ENCODE measurements at regions not wholly inside any gene's neighbourhood (a gene's known extent, or its start where the extent isn't known, plus 50 kb on each side); places are given as distances from the start of the nearest gene placed in this dataset.
"Not testable (repeated sequence)": the region's sequence is repeated elsewhere in the genome, so short reads cannot be mapped to it uniquely, and the experiment has no call there.

GRCh38 chr13:83162493-83162892 lies 719.8 kb downstream of the SLITRK1 start:
- Histone ChIP-seq H3K4me3 (ENCODE audit: low read length in 2 of 2) (no peak overlapping the region), H3K36me3 (ENCODE audit: control insufficient read depth in 2 of 2, insufficient read depth in 2 of 2, low read length in 1 of 2) (no peaks in the 10 kb centered on the region), H3K4me1 (ENCODE audit: control insufficient read depth in 2 of 2, insufficient read depth in 2 of 2, low read length in 2 of 2) (no peaks in the 10 kb centered on the region), H3K27me3 (ENCODE audit: control insufficient read depth in 2 of 2, insufficient read depth in 1 of 2, low read length in 1 of 2) (no peaks in the 10 kb centered on the region), H3K27ac (ENCODE audit: low read depth in 1 of 2, low read length in 1 of 2) (no peak overlapping the region), H3K9me3 (ENCODE audit: control insufficient read depth in 2 of 2, insufficient read depth in 1 of 2, low read length in 1 of 2) (peaks cover 0 to 3% of the 10 kb centered on the region in 2 donors)
- WGBS = 38% methylated on average over 2 of the region's 2 CpGs
- peak in 2 of 9 donors; percentile 2 to 20 for DNase-seq (ENCODE audit: low read depth in 6 of 9, low spot score in 9 of 9)

GRCh38 chr13:83153848-83154247 lies 728.4 kb downstream of the SLITRK1 start:
- 23% methylated on average over 2 of the region's 2 CpGs for WGBS
- Histone ChIP-seq H3K4me3 (ENCODE audit: low read length in 2 of 2) (no peak overlapping the region), H3K4me1 (ENCODE audit: control insufficient read depth in 2 of 2, insufficient read depth in 2 of 2, low read length in 2 of 2) (no peaks in the 10 kb centered on the region), H3K36me3 (ENCODE audit: control insufficient read depth in 2 of 2, insufficient read depth in 2 of 2, low read length in 1 of 2) (no peaks in the 10 kb centered on the region), H3K27me3 (ENCODE audit: control insufficient read depth in 2 of 2, insufficient read depth in 1 of 2, low read length in 1 of 2) (no peaks in the 10 kb centered on the region), H3K9me3 (ENCODE audit: control insufficient read depth in 2 of 2, insufficient read depth in 1 of 2, low read length in 1 of 2) (no peaks in the 10 kb centered on the region), H3K27ac (ENCODE audit: low read depth in 1 of 2, low read length in 1 of 2) (no peak overlapping the region)
- no peak for DNase-seq (ENCODE audit: low read depth in 6 of 9, low spot score in 9 of 9)

- Histone ChIP-seq H3K27me3 (ENCODE audit: control insufficient read depth in 2 of 2, insufficient read depth in 1 of 2, low read length in 1 of 2) (no peaks in the 10 kb centered on the region), H3K9me3 (ENCODE audit: control insufficient read depth in 2 of 2, insufficient read depth in 1 of 2, low read length in 1 of 2) (no peaks in the 10 kb centered on the region), H3K27ac (ENCODE audit: low read depth in 1 of 2, low read length in 1 of 2) (no peak overlapping the region), H3K36me3 (ENCODE audit: control insufficient read depth in 2 of 2, insufficient read depth in 2 of 2, low read length in 1 of 2) (no peaks in the 10 kb centered on the region), H3K4me3 (ENCODE audit: low read length in 2 of 2) (no peak overlapping the region), H3K4me1 (ENCODE audit: control insufficient read depth in 2 of 2, insufficient read depth in 2 of 2, low read length in 2 of 2) (no peaks in the 10 kb centered on the region)
- 98% methylated on average over 1 of the region's 1 CpG for WGBS
- DNase-seq (ENCODE audit: low read depth in 6 of 9, low spot score in 9 of 9) = no peak
Observed at GRCh38 chr13:83151308-83151660, 731.0 kb downstream of the SLITRK1 start.

- Histone ChIP-seq H3K4me1 (ENCODE audit: control insufficient read depth in 2 of 2, insufficient read depth in 2 of 2, low read length in 2 of 2) (no peaks in the 10 kb centered on the region), H3K27ac (ENCODE audit: low read depth in 1 of 2, low read length in 1 of 2) (no peak overlapping the region), H3K4me3 (ENCODE audit: low read length in 2 of 2) (no peak overlapping the region), H3K36me3 (ENCODE audit: control insufficient read depth in 2 of 2, insufficient read depth in 2 of 2, low read length in 1 of 2) (no peaks in the 10 kb centered on the region), H3K9me3 (ENCODE audit: control insufficient read depth in 2 of 2, insufficient read depth in 1 of 2, low read length in 1 of 2) (no peaks in the 10 kb centered on the region), H3K27me3 (ENCODE audit: control insufficient read depth in 2 of 2, insufficient read depth in 1 of 2, low read length in 1 of 2) (no peaks in the 10 kb centered on the region)
- no peak for DNase-seq (ENCODE audit: low read depth in 6 of 9, low spot score in 9 of 9)
- 94% methylated on average over 7 of the region's 7 CpGs for WGBS
Observed at GRCh38 chr13:83150616-83151307, 731.5 kb downstream of the SLITRK1 start.

GRCh38 chr13:83136660-83137059 lies 745.6 kb downstream of the SLITRK1 start:
- no peak overlapping the region for H3K4me3 ChIP-seq (ENCODE audit: low read length in 2 of 2)
- no peak overlapping the region for H3K27ac ChIP-seq (ENCODE audit: low read depth in 1 of 2, low read length in 1 of 2)
- H3K4me1 ChIP-seq (ENCODE audit: control insufficient read depth in 2 of 2, insufficient read depth in 2 of 2, low read length in 2 of 2) = no peaks in the 10 kb centered on the region
- 92% methylated on average over 17 of the region's 17 CpGs for WGBS
- DNase-seq (ENCODE audit: low read depth in 6 of 9, low spot score in 9 of 9) = no peak
- H3K27me3 ChIP-seq (ENCODE audit: control insufficient read depth in 2 of 2, insufficient read depth in 1 of 2, low read length in 1 of 2) = no peaks in the 10 kb centered on the region
- peaks cover 0 to 4% of the 10 kb centered on the region in 2 donors for H3K9me3 ChIP-seq (ENCODE audit: control insufficient read depth in 2 of 2, insufficient read depth in 1 of 2, low read length in 1 of 2)
- no peaks in the 10 kb centered on the region for H3K36me3 ChIP-seq (ENCODE audit: control insufficient read depth in 2 of 2, insufficient read depth in 2 of 2, low read length in 1 of 2)

GRCh38 chr13:83125791-83126190 lies 756.5 kb downstream of the SLITRK1 start:
- no peaks in the 10 kb centered on the region for H3K27me3 ChIP-seq (ENCODE audit: control insufficient read depth in 2 of 2, insufficient read depth in 1 of 2, low read length in 1 of 2)
- H3K27ac ChIP-seq (ENCODE audit: low read depth in 1 of 2, low read length in 1 of 2) = no peak overlapping the region
- no peaks in the 10 kb centered on the region for H3K9me3 ChIP-seq (ENCODE audit: control insufficient read depth in 2 of 2, insufficient read depth in 1 of 2, low read length in 1 of 2)
- 0% methylated on average over 1 of the region's 1 CpG for WGBS
- H3K36me3 ChIP-seq (ENCODE audit: control insufficient read depth in 2 of 2, insufficient read depth in 2 of 2, low read length in 1 of 2) = no peaks in the 10 kb centered on the region
- H3K4me1 ChIP-seq (ENCODE audit: control insufficient read depth in 2 of 2, insufficient read depth in 2 of 2, low read length in 2 of 2) = no peaks in the 10 kb centered on the region
- DNase-seq (ENCODE audit: low read depth in 6 of 9, low spot score in 9 of 9) = no peak
- no peak overlapping the region for H3K4me3 ChIP-seq (ENCODE audit: low read length in 2 of 2)

- peak in 1 of 9 donors; percentile 6 for DNase-seq (ENCODE audit: low read depth in 6 of 9, low spot score in 9 of 9)
- H3K36me3 ChIP-seq (ENCODE audit: control insufficient read depth in 2 of 2, insufficient read depth in 2 of 2, low read length in 1 of 2) = no peaks in the 10 kb centered on the region
- 93% methylated on average over 4 of the region's 4 CpGs for WGBS
- H3K9me3 ChIP-seq (ENCODE audit: control insufficient read depth in 2 of 2, insufficient read depth in 1 of 2, low read length in 1 of 2) = no peaks in the 10 kb centered on the region
- no peaks in the 10 kb centered on the region for H3K4me1 ChIP-seq (ENCODE audit: control insufficient read depth in 2 of 2, insufficient read depth in 2 of 2, low read length in 2 of 2)
- H3K4me3 ChIP-seq (ENCODE audit: low read length in 2 of 2) = no peak overlapping the region
- H3K27me3 ChIP-seq (ENCODE audit: control insufficient read depth in 2 of 2, insufficient read depth in 1 of 2, low read length in 1 of 2) = no peaks in the 10 kb centered on the region
- no peak overlapping the region for H3K27ac ChIP-seq (ENCODE audit: low read depth in 1 of 2, low read length in 1 of 2)
Observed at GRCh38 chr13:83121896-83122295, 760.4 kb downstream of the SLITRK1 start.

- DNase-seq (ENCODE audit: low read depth in 6 of 9, low spot score in 9 of 9) = no peak
- no peak overlapping the region for H3K27ac ChIP-seq (ENCODE audit: low read depth in 1 of 2, low read length in 1 of 2)
- H3K4me3 ChIP-seq (ENCODE audit: low read length in 2 of 2) = no peak overlapping the region
- H3K4me1 ChIP-seq (ENCODE audit: control insufficient read depth in 2 of 2, insufficient read depth in 2 of 2, low read length in 2 of 2) = no peaks in the 10 kb centered on the region
- no peaks in the 10 kb centered on the region for H3K27me3 ChIP-seq (ENCODE audit: control insufficient read depth in 2 of 2, insufficient read depth in 1 of 2, low read length in 1 of 2)
- 84% methylated on average over 4 of the region's 4 CpGs for WGBS
- H3K9me3 ChIP-seq (ENCODE audit: control insufficient read depth in 2 of 2, insufficient read depth in 1 of 2, low read length in 1 of 2) = no peaks in the 10 kb centered on the region
- no peaks in the 10 kb centered on the region for H3K36me3 ChIP-seq (ENCODE audit: control insufficient read depth in 2 of 2, insufficient read depth in 2 of 2, low read length in 1 of 2)
Observed at GRCh38 chr13:83117046-83117445, 765.2 kb downstream of the SLITRK1 start.

- not testable (repeated sequence) for H3K36me3 ChIP-seq (ENCODE audit: control insufficient read depth in 2 of 2, insufficient read depth in 2 of 2, low read length in 1 of 2); H3K27me3 ChIP-seq (ENCODE audit: control insufficient read depth in 2 of 2, insufficient read depth in 1 of 2, low read length in 1 of 2); H3K4me1 ChIP-seq (ENCODE audit: control insufficient read depth in 2 of 2, insufficient read depth in 2 of 2, low read length in 2 of 2); DNase-seq (ENCODE audit: low read depth in 6 of 9, low spot score in 9 of 9); H3K4me3 ChIP-seq (ENCODE audit: low read length in 2 of 2); H3K9me3 ChIP-seq (ENCODE audit: control insufficient read depth in 2 of 2, insufficient read depth in 1 of 2, low read length in 1 of 2); H3K27ac ChIP-seq (ENCODE audit: low read depth in 1 of 2, low read length in 1 of 2)
- WGBS = 92% methylated on average over 3 of the region's 5 CpGs
Observed at GRCh38 chr13:83101574-83102247, 780.6 kb downstream of the SLITRK1 start.

Data from thymus (tissue), 11 donors.